H9 (cell line): ENCODE measurements at regions not wholly inside any gene's neighbourhood (a gene's known extent, or its start where the extent isn't known, plus 50 kb on each side); places are given as distances from the start of the nearest gene placed in this dataset.

Experiments used
- DNase-seq: peaks from one replicate; pipeline ENCODE4 v3.0.0-alpha.2; 2017
- H2AFZ ChIP-seq: one replicate; pipeline ENCODE4 v1.6.1; 2013; ENCODE audit warnings: mild to moderate bottlenecking, low read length, control low read depth, moderate library complexity
- H2AK5ac ChIP-seq: 2 replicates; pipeline ENCODE4 v1.6.1; 2013; ENCODE audit warnings: low read length, control low read depth, mixed read lengths; ENCODE audit not compliant: insufficient read length
- H2BK120ac ChIP-seq: one replicate; pipeline ENCODE4 v1.6.1; 2013; ENCODE audit warnings: low read depth, mild to moderate bottlenecking, low read length, control low read depth, inconsistent platforms; ENCODE audit not compliant: poor library complexity, severe bottlenecking
- H2BK12ac ChIP-seq: 2 replicates; pipeline ENCODE4 v1.6.1; 2013; ENCODE audit warnings: low read length, control low read depth, mixed read lengths, low read depth; ENCODE audit not compliant: insufficient read length
- H2BK15ac ChIP-seq: 2 replicates; pipeline ENCODE4 v1.6.1; 2013; ENCODE audit warnings: low read depth, low read length, control low read depth
- H2BK20ac ChIP-seq: one replicate; pipeline ENCODE4 v1.6.1; 2013; ENCODE audit warnings: low read depth, mild to moderate bottlenecking, low read length, control low read depth, inconsistent platforms; ENCODE audit not compliant: poor library complexity, severe bottlenecking
- H2BK5ac ChIP-seq: 2 replicates; pipeline ENCODE4 v1.6.1; 2013; ENCODE audit warnings: low read length, control low read depth, mixed read lengths; ENCODE audit not compliant: insufficient read length
- H3K14ac ChIP-seq: 2 replicates; pipeline ENCODE4 v1.6.1; 2013; ENCODE audit warnings: low read length, control low read depth; ENCODE audit not compliant: insufficient read depth
- H3K18ac ChIP-seq: 2 replicates; pipeline ENCODE4 v1.6.1; 2013; ENCODE audit warnings: low read depth, mild to moderate bottlenecking, mixed read lengths, low read length, control low read depth; ENCODE audit not compliant: insufficient read length
- H3K23ac ChIP-seq: 2 replicates; pipeline ENCODE4 v1.6.1; 2013; ENCODE audit warnings: low read length, control low read depth, mixed read lengths, low read depth; ENCODE audit not compliant: insufficient read length
- H3K23me2 ChIP-seq: 2 replicates; pipeline ENCODE4 v1.6.1; 2013; ENCODE audit warnings: low read depth, mild to moderate bottlenecking, mixed read lengths, low read length, control low read depth; ENCODE audit not compliant: insufficient read length, poor library complexity, severe bottlenecking
- H3K27ac ChIP-seq: 2 replicates; pipeline ENCODE4 v1.5.1; 2013; ENCODE audit warnings: low read length, control low read depth, mixed read lengths, low read depth; ENCODE audit not compliant: insufficient read length
- H3K27me3 ChIP-seq: 2 replicates; pipeline ENCODE4 v1.6.1; 2013; ENCODE audit warnings: low read length, control low read depth, inconsistent platforms; ENCODE audit not compliant: insufficient read depth
- H3K4ac ChIP-seq: 2 replicates; pipeline ENCODE4 v1.6.1; 2013; ENCODE audit warnings: low read depth, mild to moderate bottlenecking, control low read depth, inconsistent platforms, low read length, moderate library complexity
- H3K4me1 ChIP-seq: 2 replicates; pipeline ENCODE4 v1.6.1; 2013; ENCODE audit warnings: low read length, control low read depth, inconsistent platforms; ENCODE audit not compliant: insufficient read depth
- H3K4me2 ChIP-seq: 2 replicates; pipeline ENCODE4 v1.6.1; 2013; ENCODE audit warnings: low read length, control low read depth, mixed read lengths; ENCODE audit not compliant: insufficient read length, insufficient read depth
- H3K56ac ChIP-seq: 2 replicates; pipeline ENCODE4 v1.6.1; 2013; ENCODE audit warnings: low read depth, mild to moderate bottlenecking, mixed read lengths, low read length, control low read depth; ENCODE audit not compliant: insufficient read length
- H3K79me1 ChIP-seq: 2 replicates; pipeline ENCODE4 v1.6.1; 2013; ENCODE audit warnings: low read depth, mild to moderate bottlenecking, moderate library complexity, low read length, control low read depth, inconsistent platforms; ENCODE audit not compliant: insufficient read depth, poor library complexity, severe bottlenecking
- H3K79me2 ChIP-seq: 2 replicates; pipeline ENCODE4 v1.6.1; 2013; ENCODE audit warnings: low read length, control low read depth, inconsistent platforms; ENCODE audit not compliant: insufficient read depth
- H3K9ac ChIP-seq: 2 replicates; pipeline ENCODE4 v1.6.1; 2013; ENCODE audit warnings: low read length, control low read depth, mixed read lengths; ENCODE audit not compliant: insufficient read length; ENCODE audit errors: extremely low read depth
- H3K9me3 ChIP-seq: one replicate; pipeline ENCODE4 v1.6.1; 2013; ENCODE audit warnings: low read depth, low read length, inconsistent platforms; ENCODE audit not compliant: control insufficient read depth
- H3T11ph ChIP-seq: one replicate; pipeline ENCODE4 v1.6.1; 2013; ENCODE audit warnings: mild to moderate bottlenecking, low read length, control low read depth, inconsistent platforms
- H4K20me1 ChIP-seq: one replicate; pipeline ENCODE4 v1.6.1; 2013; ENCODE audit not compliant: control insufficient read depth, insufficient read length, insufficient read depth
- H4K5ac ChIP-seq: 2 replicates; pipeline ENCODE4 v1.6.1; 2013; ENCODE audit warnings: low read depth, mild to moderate bottlenecking, mixed read lengths, low read length, control low read depth; ENCODE audit not compliant: insufficient read length
- H4K8ac ChIP-seq: replicated peaks from 2 replicates; pipeline ENCODE4 v1.6.1; 2013; ENCODE audit warnings: low read length, control low read depth, mixed read lengths, low read depth; ENCODE audit not compliant: insufficient read length
- H4K91ac ChIP-seq: 2 replicates; pipeline ENCODE4 v1.6.1; 2013; ENCODE audit warnings: low read depth, mild to moderate bottlenecking, moderate library complexity, mixed read lengths, low read length, control low read depth; ENCODE audit not compliant: insufficient read length
- H3K27ac Mint-ChIP-seq, 3 experiments: 2 replicates in 2 of 3; 3 replicates in 1 of 3; pipeline ENCODE4 v1.8.0; 2020 to 2021; ENCODE audit warnings: mixed read lengths in 3 of 3, mild to moderate bottlenecking in 1 of 3, moderate library complexity in 1 of 3
- H3K27me3 Mint-ChIP-seq: 2 replicates; pipeline ENCODE4 v1.8.0; 2021; ENCODE audit warnings: low read depth, mild to moderate bottlenecking, moderate library complexity, mixed read lengths
- H3K36me3 Mint-ChIP-seq, 3 experiments: 2 replicates in 2 of 3; 3 replicates in 1 of 3; pipeline ENCODE4 v1.8.0; 2020 to 2021; ENCODE audit warnings: low read depth in 3 of 3, mixed read lengths in 3 of 3; ENCODE audit not compliant: insufficient read depth in 1 of 3
- H3K4me1 Mint-ChIP-seq, 2 experiments: 2 replicates each; pipeline ENCODE4 v1.8.0; 2020; ENCODE audit warnings: mixed read lengths in 2 of 2
- H3K4me3 Mint-ChIP-seq, 2 experiments: 2 replicates in 1 of 2; 3 replicates in 1 of 2; pipeline ENCODE4 v1.8.0; 2020 to 2021; ENCODE audit warnings: mild to moderate bottlenecking in 2 of 2, mixed read lengths in 2 of 2, moderate library complexity in 1 of 2
- H3K9me3 Mint-ChIP-seq, 2 experiments: 2 replicates in 1 of 2; 3 replicates in 1 of 2; pipeline ENCODE4 v1.8.0; 2020; ENCODE audit warnings: mild to moderate bottlenecking in 2 of 2, mixed read lengths in 2 of 2, moderate library complexity in 1 of 2
- WGBS: extraction: QIAGEN DNeasy Blood & Tissue Kit; methylation state at CpG from one replicate; pipeline ENCODE4 v1.1.7; 2013; ENCODE audit warnings: missing lambda C conversion rate, low lambda C conversion rate, mixed read lengths; ENCODE audit not compliant: insufficient read length; ENCODE audit errors: extremely low coverage; 5-methylcytosine and 5-hydroxymethylcytosine counted together
- TF ChIP-seq, protein P1 (sequence below): fragments of 200-600 bp; sonication (generic); conservative IDR thresholded peaks from 3 replicates; pipeline ENCODE4 v1.8.0; 2021; ENCODE audit warnings: antibody characterized with exemption, mild to moderate bottlenecking

DNA sequence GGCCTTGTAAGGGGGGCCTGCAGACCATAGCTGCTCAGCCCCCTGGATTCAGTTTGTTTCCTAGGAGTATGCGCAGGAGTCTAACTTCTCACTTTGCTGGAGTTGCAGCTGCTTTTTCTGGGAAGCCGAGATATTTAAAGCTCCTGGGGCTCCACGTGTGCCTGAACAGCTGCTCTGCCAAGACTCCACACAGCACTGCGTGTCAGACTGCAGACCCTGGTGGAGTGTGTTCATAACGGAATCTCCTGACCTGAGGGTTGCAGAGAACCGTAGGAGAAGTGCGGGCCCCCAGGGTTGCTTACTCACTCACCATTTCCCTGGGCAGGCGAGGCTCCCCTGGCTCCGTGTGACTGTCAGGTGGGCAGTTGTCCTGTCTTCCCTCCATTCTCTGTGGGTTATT, 474.3 kb upstream of the TMPRSS15 start:
- no peak overlapping the region for H2BK120ac ChIP-seq
- no peak for DNase-seq
- no peak overlapping the region for H3K23ac ChIP-seq
- no peaks in the 10 kb centered on the region for H3K23me2 ChIP-seq
- H2AFZ ChIP-seq: no peak overlapping the region
- no peaks in the 10 kb centered on the region for H3K4me1 ChIP-seq
- Mint-ChIP-seq H3K4me1 (no peaks in the 10 kb centered on the region), H3K36me3 (peaks cover 17 to 27% (median 19%) of the 10 kb centered on the region in 3 experiments), H3K9me3 (peaks cover 31 to 32% of the 10 kb centered on the region in 2 experiments), H3K4me3 (no peak overlapping the region), H3K27ac (no peak overlapping the region), H3K27me3 (peaks cover 1% of the 10 kb centered on the region; the same call in 1 of the 2 replicates)
- no peak overlapping the region for H2BK12ac ChIP-seq
- no peak overlapping the region for H2BK15ac ChIP-seq
- no peak overlapping the region for H3K56ac ChIP-seq
- no peak overlapping the region for H3T11ph ChIP-seq
- H3K4me2 ChIP-seq: no peak overlapping the region
- no peak overlapping the region for H3K4ac ChIP-seq
- H2BK20ac ChIP-seq: no peak overlapping the region
- no peaks in the 10 kb centered on the region for H4K20me1 ChIP-seq
- H3K79me1 ChIP-seq: no peaks in the 10 kb centered on the region
- H2BK5ac ChIP-seq: no peak overlapping the region
- H3K79me2 ChIP-seq: no peaks in the 10 kb centered on the region
- no peak overlapping the region for H3K9ac ChIP-seq
- H3K14ac ChIP-seq: no peak overlapping the region
- peaks cover 19% of the 10 kb centered on the region for H3K9me3 ChIP-seq
- H3K18ac ChIP-seq: no peak overlapping the region
- H2AK5ac ChIP-seq: no peak overlapping the region
- WGBS: no CpG with 5 or more reads among the region's 9 CpGs
- no peak overlapping the region for H4K8ac ChIP-seq
- no peak overlapping the region for H3K27ac ChIP-seq
- H4K91ac ChIP-seq: no peak overlapping the region
- no peaks in the 10 kb centered on the region for H3K27me3 ChIP-seq
- H4K5ac ChIP-seq: no peak overlapping the region
- TF ChIP-seq, protein P1, sequence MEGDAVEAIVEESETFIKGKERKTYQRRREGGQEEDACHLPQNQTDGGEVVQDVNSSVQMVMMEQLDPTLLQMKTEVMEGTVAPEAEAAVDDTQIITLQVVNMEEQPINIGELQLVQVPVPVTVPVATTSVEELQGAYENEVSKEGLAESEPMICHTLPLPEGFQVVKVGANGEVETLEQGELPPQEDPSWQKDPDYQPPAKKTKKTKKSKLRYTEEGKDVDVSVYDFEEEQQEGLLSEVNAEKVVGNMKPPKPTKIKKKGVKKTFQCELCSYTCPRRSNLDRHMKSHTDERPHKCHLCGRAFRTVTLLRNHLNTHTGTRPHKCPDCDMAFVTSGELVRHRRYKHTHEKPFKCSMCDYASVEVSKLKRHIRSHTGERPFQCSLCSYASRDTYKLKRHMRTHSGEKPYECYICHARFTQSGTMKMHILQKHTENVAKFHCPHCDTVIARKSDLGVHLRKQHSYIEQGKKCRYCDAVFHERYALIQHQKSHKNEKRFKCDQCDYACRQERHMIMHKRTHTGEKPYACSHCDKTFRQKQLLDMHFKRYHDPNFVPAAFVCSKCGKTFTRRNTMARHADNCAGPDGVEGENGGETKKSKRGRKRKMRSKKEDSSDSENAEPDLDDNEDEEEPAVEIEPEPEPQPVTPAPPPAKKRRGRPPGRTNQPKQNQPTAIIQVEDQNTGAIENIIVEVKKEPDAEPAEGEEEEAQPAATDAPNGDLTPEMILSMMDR: no peak
